SHP77 (cell line): ENCODE measurements at regions not wholly inside any gene's neighbourhood (a gene's known extent, or its start where the extent isn't known, plus 50 kb on each side); places are given as distances from the start of the nearest gene placed in this dataset.

Experiments
- DNase-seq, 2 experiments: peaks; one replicate each; lab custom pipeline; 2025; lab: John Stamatoyannopoulos, UW

DNA sequence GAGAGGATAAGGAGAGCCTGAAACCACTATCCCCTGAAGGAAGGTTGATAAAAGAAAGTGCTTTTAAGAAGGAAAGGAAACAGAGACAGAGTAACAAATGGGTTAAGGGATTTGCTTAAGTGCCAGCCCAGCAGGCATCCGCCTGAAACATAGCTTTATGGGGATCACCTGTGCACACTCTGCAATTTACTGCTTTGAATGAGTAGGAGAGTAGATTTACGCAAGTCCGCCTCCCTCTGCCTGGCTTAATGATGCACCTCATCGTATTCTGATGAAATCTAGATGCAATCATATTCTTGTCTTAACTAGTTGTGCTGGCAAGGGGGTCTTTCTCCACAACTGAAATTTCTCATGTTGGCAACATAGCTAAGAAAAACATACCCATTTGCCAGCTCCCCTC, 101.1 kb upstream of the ID4 start:
- no peak for DNase-seq

DNA sequence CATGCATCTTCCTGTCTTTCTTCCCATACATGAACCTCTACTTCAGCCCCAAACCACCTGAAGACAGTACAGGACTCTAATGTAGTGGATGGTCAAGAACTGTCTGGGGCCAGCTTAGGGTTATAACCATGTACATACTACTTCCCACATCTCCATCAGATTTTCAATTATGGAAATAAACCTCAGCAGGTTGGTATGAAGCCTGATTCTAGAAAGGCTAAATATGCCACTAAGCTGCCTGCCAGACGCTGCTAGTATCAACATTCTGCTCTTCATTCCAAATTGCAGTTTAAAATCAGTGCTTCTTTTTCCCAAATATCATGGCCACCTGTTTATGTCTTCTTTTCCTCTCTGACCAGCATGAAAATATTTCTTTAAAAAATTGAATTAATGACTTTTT, 99.2 kb upstream of the ID4 start:
- DNase-seq, result no peak

DNA sequence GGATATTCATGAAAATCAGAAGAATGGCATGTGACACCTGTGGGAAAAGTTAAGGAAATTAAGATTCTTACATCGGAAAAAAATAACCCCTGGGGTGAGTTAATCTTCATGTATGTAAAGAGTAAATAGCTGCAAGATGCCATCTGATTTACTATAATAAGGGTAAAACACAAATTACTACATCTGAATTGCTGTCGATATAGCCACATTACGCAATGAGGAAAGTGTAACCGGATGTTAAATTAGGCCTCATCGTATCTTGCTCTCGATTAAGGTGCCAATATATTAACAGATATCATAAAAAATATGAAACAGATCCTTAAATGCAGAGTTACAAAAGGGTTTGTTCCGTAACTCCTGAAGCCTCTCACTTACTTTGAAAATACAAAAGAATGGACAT, 87.4 kb upstream of the ID4 start:
- no peak for DNase-seq

DNA sequence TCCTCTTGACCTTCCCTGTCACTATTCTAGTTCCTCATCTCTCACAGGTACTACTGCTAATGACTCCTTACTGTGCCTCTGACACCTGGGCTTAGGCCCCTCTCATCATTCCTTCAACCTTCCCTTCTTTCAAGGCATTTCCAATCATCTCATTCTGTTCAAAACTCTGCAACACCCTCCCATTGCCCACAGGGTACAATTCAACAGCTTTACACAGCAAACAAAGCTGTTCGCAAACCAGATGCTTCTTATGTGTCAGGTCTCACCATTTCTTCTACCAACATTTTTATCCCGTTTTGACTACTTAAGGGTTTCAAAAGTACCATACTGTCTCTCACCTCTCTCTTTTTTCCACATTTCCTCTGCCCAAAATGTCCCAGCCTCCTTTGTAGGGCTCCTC, 84.4 kb upstream of the ID4 start:
- DNase-seq, result no peak

DNA sequence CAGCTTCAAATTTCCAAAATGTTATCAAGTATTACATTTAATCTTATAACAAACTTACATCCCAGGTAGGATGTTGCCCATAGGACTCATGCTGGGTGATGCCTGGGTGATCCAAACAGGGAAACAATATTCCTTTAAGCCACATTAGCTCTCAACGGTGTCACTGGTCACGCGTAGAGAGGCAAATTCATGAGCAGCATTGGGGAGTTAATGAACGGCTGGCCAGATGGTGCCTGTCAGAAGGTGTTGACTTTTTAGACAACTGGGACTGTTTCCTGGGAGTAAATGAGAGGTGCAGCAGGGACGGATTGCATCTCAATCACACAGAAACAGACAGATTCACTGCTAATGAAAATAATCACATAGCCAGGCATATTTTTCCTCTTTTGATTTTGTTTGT, 83.3 kb upstream of the ID4 start:
- peak in 1 of 2 experiments; percentile 32 for DNase-seq

DNA sequence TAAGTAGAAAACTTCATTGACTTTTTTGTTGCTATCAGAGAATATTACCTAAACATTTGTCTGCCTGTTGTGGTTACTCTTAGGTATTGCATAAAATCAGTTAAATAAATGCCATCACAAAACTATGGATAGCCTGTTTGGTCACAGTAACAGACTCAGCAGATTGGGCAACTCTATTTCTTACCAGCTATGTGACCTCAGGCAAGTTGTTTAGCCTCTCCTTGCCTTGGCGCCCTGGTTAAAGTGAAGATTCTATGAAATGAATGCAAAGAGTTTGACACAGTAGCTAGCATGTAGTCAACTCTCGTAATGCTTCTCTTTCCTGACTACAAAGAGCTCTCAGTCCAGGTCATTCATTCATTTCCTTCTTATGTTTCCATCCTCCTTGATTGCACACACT, 82.5 kb upstream of the ID4 start:
- no peak for DNase-seq

DNA sequence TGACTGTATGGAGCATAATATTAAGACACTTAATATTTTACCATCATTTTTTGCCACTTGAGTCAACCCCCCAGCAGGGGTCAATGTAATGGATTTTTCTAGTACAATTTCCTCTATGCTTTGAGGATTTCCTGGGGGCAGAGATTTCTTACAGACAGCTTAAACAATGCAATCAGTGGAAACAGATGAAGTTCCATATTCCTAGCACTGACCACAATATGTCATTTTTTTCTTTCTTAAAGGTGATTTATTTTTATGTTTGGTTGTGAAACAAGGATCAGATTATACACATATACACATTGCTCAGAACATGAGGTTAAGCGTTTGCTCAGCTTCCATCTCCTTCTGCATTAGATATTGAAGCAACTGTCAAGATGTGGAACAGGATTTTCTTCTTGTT, 82.0 kb upstream of the ID4 start:
- no peak for DNase-seq

DNA sequence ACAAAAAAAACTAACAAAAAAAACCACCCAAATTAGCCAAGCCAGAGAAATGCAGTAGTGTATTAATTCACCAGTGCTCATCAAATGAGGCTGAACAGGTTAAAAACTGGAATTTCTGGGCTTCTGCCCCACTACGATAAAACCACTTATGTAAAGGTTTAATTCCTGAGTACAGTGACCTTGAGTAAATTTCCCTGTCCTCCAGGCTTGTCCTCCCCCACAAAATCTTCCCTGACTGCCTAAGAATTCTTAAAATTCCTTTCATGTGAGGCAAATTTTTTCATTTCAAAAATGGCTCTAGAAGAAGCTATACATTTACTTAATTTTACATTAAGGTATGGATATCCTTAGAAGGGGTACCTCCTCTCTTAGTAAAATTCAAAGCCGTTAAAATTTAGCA, 80.1 kb upstream of the ID4 start:
- DNase-seq, result no peak

DNA sequence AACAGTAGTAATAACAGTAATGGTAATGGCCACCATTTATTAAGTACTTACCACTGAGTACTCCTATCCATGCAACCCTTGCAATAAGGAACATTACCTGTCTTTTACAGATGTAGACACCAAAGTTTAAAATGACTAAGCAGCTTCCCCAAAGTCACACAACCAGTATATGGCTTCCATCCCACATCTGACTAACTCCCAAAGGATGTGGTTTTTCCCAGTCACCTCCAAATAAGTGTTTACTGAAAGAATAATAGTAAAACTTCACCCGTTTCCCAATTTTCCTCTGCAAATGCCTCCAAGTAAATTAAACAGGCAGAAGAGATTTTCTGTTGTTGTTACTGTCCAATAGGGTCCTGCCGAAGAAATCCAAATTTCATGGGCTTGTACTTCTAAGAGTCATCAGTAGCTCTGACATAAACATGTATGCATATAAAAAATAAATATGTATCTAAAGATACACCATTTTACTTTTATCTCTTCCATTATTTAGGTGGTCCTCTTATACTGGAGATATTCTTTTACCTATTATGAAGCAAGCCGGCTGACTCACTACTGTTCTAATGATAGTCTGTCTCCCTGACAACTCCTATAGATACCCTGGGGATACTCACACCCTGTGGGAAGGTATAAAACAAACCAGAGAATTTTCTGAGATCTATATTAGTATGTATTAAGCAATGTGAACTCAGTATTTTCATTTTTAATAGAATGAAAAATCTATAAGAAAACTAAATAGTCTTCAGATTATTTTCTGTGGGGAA, 77.9 kb upstream of the ID4 start:
- no peak for DNase-seq

DNA sequence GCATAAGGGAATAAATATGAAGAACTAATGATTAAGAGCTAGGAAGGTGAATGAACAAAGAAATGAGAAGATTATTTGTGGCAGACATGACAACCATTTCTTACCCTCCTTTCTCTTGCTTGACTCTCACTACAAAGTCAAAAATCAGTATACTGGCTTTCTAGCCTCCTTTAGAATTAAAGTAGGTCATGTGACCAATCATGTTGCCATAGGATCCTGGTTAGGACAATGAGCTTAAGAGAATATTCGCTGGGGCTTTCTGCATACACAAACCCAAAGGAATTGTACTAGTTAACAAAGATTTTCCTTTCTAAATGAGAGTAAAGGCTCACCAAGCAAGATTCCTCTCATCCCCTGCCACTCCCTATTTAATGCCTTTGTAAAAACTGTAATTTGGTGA, 76.0 kb upstream of the ID4 start:
- DNase-seq, result no peak

DNA sequence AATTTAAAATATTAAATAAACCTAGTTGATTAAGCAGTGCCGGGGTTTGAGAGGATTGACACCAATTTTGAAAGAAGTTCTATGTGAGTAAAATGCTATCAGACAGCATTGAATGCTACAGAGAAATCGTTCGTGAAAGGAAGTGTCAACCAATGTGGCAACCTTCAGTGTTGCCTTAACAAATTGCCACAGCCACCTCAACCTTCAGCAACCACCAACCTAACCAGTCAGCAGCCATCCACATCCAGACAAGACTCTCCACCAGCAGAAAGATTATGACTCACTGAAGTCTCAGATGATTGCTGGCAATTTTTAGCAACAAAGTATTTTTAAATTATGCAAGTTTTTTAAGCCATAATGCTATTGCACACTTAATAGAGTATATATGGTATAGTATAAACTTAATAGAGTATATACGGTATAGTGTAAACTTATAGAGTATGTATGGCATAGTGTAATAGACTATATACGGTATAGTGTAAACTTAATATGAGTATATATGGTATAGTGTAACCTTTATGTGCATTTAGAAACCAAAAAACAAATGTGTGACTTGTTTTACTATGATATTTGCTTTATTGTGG, 65.3 kb upstream of the ID4 start:
- DNase-seq, result no peak

DNA sequence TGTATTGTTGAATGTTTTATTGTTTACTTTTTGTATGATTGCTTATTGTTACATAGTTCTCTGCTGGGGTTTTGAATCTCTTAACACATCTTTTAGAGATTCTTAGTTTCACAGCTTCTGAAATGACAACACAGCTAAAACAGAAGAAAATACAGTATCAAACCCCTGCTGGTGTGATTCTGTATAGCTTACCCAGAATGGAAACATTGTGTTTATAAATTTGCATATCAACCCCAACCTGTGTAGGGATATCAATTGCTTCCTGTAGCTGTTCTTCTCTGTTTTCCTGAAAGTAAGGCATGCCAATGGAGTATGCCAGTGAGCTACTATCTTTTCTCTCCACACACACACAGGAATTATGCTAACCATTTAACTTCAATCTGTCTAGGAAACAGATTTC, 64.3 kb upstream of the ID4 start:
- no peak for DNase-seq

DNA sequence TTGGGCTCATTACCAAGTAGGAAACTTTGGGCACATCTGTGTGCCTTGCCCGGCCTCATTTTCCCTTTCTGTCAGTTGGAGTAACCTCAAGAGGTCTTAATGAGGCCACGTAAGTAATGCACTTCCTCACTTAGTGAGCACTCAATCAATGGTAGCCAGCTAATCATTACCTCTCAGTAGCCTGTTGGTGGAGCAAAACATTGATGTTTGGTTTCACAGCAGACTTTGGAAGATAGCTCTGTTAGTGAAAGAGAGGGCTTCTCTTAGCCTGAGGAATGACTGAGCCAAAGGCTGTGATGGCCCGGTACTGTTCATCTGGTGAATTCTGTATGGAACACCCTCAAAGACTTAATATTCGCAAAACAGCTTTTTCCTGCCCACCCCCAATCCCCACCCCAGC, 55.9 kb upstream of the ID4 start:
- DNase-seq, result no peak

DNA sequence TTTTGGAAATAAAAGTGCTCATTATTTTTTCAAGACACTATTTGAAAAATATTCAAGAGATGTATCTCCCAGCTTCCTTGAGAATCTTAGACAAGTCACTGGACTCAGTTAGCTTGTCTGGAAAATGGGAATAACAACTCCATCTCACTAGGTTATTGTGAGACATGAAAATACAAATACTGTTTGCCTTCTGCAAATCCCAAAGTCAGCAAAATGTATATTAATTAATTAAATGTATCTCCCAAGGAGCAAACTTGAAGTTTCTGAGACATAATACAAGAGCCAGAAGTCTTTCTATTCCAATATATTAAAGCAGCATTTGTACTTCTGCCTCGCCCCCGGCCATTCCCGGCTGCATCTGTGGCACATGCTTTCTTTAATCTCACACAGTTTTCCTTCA, 54.6 kb upstream of the ID4 start:
- DNase-seq, result no peak
